HG02943 (cell line): ENCODE measurements at regions not wholly inside any gene's neighbourhood (a gene's known extent, or its start where the extent isn't known, plus 50 kb on each side); places are given as distances from the start of the nearest gene placed in this dataset.

ENCODE experiments used
- ATAC-seq: cut with Tn5 transposase; IDR thresholded peaks from one replicate; pipeline ENCODE4 v1.9.1; 2021; ENCODE audit warnings: mild to moderate bottlenecking, low read depth, moderate library complexity; ENCODE audit not compliant: unreplicated experiment

- no peak for ATAC-seq
These were observed 139.7 kb downstream of the SEC61B start for GRCh38 chr9:99361817-99362216.

GRCh38 chr9:99362321-99362720, 140.2 kb downstream of the SEC61B start:
- ATAC-seq, result no peak

GRCh38 chr9:99363509-99363908, 141.4 kb downstream of the SEC61B start:
- ATAC-seq, result no peak

- no peak for ATAC-seq
These were observed 143.3 kb downstream of the SEC61B start for GRCh38 chr9:99365233-99365980.

GRCh38 chr9:99366183-99366582, 144.1 kb downstream of the SEC61B start:
- ATAC-seq, result no peak

GRCh38 chr9:99366621-99367020, 144.5 kb downstream of the SEC61B start:
- no peak for ATAC-seq

- ATAC-seq, result no peak
These were observed 146.6 kb downstream of the SEC61B start for GRCh38 chr9:99368341-99369326.

GRCh38 chr9:99369327-99369722, 147.2 kb downstream of the SEC61B start:
- no peak for ATAC-seq

- ATAC-seq, result no peak
These were observed 148.3 kb downstream of the SEC61B start for GRCh38 chr9:99370376-99370775.

GRCh38 chr9:99371376-99371775, 149.3 kb downstream of the SEC61B start:
- ATAC-seq, result no peak

GRCh38 chr9:99373912-99374311, 151.8 kb downstream of the SEC61B start:
- no peak for ATAC-seq

- no peak for ATAC-seq
These were observed 152.7 kb downstream of the SEC61B start for GRCh38 chr9:99374793-99375192.

- ATAC-seq, result no peak
These were observed 153.4 kb downstream of the SEC61B start for GRCh38 chr9:99375481-99375880.

GRCh38 chr9:99377790-99378775, 156.0 kb downstream of the SEC61B start:
- ATAC-seq, result no peak

- no peak for ATAC-seq
These were observed 161.5 kb downstream of the SEC61B start for GRCh38 chr9:99383536-99383935.

GRCh38 chr9:99385215-99385614, 163.1 kb downstream of the SEC61B start:
- no peak for ATAC-seq

- ATAC-seq, result no peak
These were observed 163.8 kb downstream of the SEC61B start for GRCh38 chr9:99385814-99386279.

GRCh38 chr9:99387431-99387830, 165.3 kb downstream of the SEC61B start:
- ATAC-seq, result no peak

GRCh38 chr9:99389087-99390033, 167.3 kb downstream of the SEC61B start:
- no peak for ATAC-seq
